CD4-positive, alpha-beta T cell treated with Interleukin-1 beta for 1 hour (primary cell): ENCODE measurements at regions not wholly inside any gene's neighbourhood (a gene's known extent, or its start where the extent isn't known, plus 50 kb on each side); places are given as distances from the start of the nearest gene placed in this dataset.
"Not testable (repeated sequence)": the region's sequence is repeated elsewhere in the genome, so short reads cannot be mapped to it uniquely, and the experiment has no call there.

ENCODE experiments used
- DNase-seq, 2 donors: peaks; one replicate each; pipeline ENCODE4 v3.0.0-alpha.2; 2020 to 2022

GRCh38 chr10:63077800-63078199 lies 55.3 kb upstream of the NRBF2 start:
- DNase-seq, result no peak

GRCh38 chr10:63072951-63073350 lies 60.2 kb upstream of the NRBF2 start:
- no peak for DNase-seq

DNA sequence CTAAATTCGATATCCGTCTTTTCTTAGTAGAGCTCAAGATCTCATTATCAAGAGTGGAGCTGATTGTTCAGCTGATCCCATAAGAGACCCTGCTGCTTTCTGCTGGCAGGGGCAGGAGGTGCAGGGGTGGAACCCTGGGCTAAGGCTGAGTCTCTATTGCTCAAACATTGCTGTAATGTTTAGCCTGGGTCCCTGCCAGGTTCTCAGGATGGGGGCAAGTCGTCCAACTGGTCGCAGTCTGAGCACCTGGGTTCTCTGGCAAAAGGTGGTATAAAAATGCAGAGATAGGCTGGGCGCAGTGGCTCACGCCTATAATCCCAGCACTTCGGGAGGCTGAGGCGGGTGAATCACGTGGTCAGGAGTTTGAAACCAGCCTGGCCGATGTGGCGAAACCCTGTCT lies 62.0 kb upstream of the NRBF2 start:
- no peak for DNase-seq

- DNase-seq, result no peak
Measured at GRCh38 chr10:63069318-63069717, 63.8 kb upstream of the NRBF2 start.

GRCh38 chr10:63068246-63068645 lies 64.9 kb upstream of the NRBF2 start:
- no peak for DNase-seq

DNA sequence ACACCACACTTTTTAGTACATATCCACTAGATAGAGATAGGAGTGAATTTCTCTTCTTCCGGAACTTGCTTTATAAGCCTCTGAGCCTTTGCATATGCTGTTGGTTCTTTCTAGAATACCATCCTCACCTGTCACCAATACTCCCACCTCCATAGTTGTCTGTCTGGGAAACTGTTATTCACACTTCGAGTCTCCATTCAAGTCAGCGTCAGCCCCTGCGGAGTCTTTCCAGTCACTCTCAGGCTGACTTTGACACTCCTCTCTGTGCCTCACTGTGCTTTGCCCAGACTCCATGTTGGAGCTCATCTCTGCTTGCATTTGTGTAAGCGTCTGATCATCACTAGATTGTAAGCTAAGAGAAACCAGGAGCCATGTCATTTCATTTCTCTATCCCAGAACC lies 66.5 kb upstream of the NRBF2 start:
- DNase-seq, result no peak

DNA sequence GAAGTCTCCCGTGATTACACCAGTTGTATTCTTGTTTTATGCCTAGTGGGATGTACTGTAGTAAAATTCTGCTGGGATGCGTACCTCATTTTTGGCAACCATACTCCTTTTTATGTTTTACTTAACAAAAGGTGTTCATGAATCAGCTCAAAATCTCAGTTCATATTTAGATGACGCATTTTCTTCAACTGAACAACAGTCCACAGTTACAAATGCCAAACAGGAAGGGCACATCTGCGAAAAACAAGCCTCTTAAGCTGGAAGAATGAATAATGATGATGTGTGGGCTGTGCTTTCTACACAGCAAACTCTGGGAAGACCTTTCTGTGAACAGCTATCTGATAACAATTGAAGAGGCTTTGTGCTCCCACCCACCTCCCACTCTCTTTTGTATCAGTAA lies 68.4 kb upstream of the NRBF2 start:
- no peak for DNase-seq

DNA sequence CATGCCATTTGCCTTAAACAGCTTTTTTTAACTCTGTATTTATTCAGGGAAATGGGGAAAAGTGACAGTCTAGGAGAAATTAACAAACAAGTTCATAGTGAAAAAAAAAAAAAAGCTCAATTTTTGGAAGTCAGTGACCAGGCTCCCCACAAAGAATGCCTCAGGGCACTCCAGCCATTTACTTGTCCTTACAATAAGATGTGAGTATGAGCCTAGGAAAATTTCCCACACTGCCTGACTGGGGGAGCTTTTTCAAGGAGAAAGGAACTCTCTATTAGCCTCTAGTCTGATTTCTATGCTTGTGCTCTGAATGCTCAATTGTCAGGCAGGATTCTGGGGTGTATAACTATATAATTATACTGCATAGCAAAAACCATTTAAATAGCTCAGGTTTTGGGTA lies 74.9 kb upstream of the NRBF2 start:
- no peak for DNase-seq

- DNase-seq, result no peak
Measured at GRCh38 chr10:63057509-63057908, 75.6 kb upstream of the NRBF2 start.

DNA sequence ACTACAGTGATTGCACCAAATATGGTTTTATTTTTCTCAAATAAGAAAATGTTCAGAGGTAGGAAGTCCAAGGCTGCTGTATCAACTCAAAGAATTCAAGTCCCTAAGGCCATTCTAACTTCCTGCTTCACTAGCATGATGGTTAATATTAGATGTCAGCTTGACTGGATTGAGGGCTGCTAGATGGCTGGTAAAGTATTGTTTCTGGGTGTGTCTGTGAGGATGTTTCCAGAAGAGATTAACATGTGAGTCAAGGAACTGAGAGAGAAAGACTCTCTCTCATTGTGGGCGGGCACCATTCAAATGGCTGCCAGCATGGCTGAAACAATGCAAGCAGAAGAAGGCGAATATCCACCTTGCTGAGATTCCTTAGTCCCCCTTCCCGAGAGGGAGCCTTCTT lies 77.4 kb upstream of the NRBF2 start:
- DNase-seq, result no peak

DNA sequence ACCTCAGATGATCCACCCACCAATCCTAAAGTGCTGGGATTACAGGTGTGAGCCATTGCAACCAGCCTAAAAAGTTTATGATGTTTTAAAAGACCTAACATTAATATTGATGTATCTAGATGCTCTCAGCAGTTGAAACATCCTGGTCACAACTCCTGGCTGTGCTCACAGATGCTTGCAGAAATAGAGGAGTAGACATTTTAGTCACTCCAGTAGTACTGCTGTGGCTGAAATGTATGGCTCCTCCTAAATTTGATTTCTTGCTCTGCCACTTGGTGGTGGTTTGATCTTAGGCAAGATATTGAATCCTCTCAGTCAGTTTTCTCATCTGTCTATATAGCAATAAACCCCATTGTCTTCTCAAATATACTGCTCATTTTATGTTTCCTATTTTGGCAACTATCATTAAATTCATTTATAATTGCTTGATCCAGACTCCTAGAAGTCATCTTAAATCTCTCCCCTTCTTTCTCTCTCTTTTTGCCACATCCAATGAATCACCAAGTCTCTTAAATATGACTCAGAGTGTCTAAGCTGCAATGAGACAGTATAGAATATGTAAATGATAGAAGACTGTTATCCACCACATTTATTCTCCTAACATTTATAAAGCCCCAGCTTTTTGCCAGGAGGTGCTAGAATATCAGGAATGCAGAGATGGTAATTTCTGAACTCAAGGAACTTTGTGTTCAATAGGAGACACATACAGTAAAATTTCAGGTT lies 78.1 kb upstream of the NRBF2 start:
- no peak for DNase-seq

- no peak for DNase-seq
Measured at GRCh38 chr10:63052083-63052482, 81.0 kb upstream of the NRBF2 start.

- no peak for DNase-seq
Measured at GRCh38 chr10:63042256-63042655, 90.9 kb upstream of the NRBF2 start.

- not testable (repeated sequence) for DNase-seq
Measured at GRCh38 chr10:63033616-63034185, 99.4 kb upstream of the NRBF2 start.

GRCh38 chr10:63030536-63030935 lies 102.6 kb upstream of the NRBF2 start:
- DNase-seq, result no peak

DNA sequence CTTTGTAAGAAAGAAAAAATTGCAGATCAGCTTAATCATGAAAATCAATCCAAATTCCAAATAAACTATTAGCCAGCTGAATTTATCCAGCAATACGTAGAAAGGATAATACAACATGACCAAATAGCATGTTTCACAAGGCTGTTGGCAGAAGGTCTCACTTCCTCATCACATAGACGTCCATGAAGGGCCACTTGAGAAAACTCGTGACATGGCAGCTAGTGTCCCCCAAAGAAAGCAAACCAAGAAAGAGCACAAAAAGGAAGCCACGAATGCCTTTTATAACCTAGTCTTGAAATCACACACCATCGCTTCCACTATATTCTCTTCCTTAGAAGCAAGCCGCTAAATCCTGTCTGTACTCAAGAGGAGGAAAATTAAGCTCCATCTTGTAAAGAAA lies 105.6 kb upstream of the NRBF2 start:
- DNase-seq, result no peak

DNA sequence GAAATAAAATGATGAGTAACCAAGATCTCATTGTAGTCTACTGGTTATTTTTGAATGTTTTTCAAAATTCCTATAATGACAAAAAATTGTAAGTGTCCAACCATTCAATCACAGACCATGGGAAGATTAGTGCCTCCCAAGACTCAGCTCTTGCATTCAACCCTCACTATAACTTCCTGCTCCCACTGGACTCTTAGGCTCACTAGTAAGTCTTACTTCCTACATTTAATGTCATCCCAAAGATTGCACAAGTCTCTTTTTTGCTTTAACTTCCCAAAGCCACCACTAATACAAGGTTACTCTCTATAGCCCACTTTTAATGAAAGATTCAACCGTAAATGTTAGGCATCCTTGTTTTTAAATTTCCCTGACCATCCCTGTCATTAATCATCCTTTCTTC lies 111.9 kb upstream of the NRBF2 start:
- no peak for DNase-seq

DNA sequence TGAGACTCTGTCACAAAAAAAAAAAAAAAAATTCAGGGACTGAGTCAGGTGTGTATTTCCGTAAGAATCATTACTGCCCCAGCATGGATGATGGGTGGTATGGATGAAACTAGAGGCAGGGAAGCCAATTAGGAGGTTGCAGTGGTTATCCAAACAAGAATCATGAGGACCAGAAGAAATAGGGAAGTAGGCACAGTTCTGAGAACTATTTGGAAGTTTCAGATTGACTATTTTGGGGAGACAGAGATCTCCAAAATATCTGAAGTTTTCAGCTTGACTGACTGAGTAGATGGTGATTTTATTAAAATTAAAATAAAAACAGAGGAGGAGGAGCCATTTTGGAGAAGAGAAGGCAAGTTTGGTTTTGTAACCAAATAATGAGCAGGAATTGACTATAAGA lies 119.4 kb upstream of the NRBF2 start:
- DNase-seq, result no peak

DNA sequence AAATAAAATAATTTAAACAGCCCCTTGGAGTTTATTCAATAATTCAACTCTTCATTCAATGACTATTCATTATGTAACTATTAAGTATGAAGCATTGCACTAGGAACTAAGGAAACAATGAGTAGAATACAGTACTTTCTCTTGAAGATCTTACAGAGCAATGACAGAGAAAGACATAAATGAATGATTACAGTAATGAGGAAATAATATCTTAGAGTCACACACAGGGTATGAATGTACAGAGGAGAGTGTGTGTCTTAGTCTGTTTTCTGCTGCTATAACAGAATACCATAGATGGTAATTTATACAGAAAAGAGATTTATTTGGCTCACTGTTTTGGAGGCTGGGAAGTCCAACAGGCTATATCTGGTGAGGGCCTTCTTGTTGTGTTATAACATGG lies 120.5 kb upstream of the NRBF2 start:
- DNase-seq, result no peak

DNA sequence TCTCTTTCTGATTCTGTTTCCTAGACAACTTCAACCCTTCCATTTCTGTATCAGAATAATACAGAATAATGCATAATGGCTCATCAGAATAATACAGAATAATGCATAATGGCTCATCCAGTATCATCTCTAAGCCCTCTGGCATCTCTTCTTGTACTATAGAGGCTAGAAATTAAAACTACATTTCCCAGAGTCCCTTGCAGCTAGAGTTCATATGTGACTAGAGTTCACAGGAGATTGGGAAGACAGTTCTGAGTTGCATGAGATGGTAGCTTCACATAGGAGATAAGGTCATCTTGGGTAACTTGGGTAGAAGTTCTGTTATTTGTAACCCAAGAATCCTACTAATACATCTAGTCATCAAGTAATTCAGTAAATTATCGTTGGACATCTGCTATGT lies 122.9 kb upstream of the NRBF2 start:
- no peak for DNase-seq

DNA sequence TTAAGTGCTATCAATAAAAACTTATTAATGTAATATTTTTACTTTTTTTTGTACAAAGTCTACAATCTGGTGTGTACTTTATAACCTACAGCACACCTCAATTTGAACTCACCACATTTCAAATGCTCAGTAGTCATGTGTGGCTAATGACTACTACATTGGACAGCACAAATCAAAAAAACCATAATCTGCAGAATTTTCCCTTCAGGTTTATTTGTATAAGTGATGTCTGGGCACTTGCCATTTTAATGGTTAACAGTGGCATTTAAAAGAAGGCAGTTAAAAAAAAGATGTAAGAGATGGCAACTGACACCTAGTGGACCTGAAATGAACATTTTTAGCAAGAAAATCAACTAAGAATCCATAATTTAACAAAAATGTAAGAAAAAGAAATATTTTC lies 124.6 kb upstream of the NRBF2 start:
- no peak for DNase-seq

GRCh38 chr10:63007112-63007511 lies 126.0 kb upstream of the NRBF2 start:
- no peak for DNase-seq

GRCh38 chr10:63005246-63005645 lies 127.9 kb upstream of the NRBF2 start:
- no peak for DNase-seq

- DNase-seq, result peak in 1 of 2 donors; percentile 6
Measured at GRCh38 chr10:63003816-63004453, 129.2 kb upstream of the NRBF2 start.

DNA sequence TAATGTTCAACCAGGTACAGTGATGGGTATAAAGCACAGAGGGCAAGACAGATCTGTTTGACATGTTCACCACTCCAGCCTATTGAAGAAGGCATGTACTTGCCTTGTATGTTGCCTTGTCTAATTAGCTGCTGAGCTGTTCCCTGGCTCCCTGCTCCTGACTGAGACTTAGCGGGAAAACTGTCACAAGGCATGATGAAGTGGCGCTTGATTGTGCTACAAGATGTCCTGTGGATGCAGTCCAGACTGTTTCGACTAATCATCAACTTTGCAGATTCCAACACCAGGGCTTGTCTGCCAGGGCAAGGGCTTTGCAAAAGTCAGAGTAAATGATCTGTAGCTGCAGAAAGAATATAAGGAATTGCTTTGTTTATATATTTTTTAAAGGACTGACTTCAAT lies 136.2 kb upstream of the NRBF2 start:
- DNase-seq, result no peak
